Heart left ventricle (tissue), 16 donors: ENCODE measurements at regions not wholly inside any gene's neighbourhood (a gene's known extent, or its start where the extent isn't known, plus 50 kb on each side); places are given as distances from the start of the nearest gene placed in this dataset.

Experiments
- ATAC-seq, 4 donors: fragments of 200-7000 bp; cut with Tn5 transposase; one replicate each; pipeline ENCODE4 v1.9.1; 2020 to 2022; ENCODE audit warnings: moderate library complexity in 4 of 4, mild to moderate bottlenecking in 3 of 4, moderate number of reproducible peaks in 1 of 4
- DNase-seq, 5 donors: peaks; one replicate each; pipeline ENCODE4 v3.0.0-alpha.2; 2020
- H3K27ac ChIP-seq, 12 donors: fragments of 200-600 bp; sonication (generic) in 4 of 12; one replicate each; pipeline versions ENCODE4 v1.5.0 to v1.8.0; 2016 to 2022; ENCODE audit warnings: mild to moderate bottlenecking in 2 of 12
- H3K27me3 ChIP-seq, 9 donors: fragments of 200-600 bp; sonication (generic) in 2 of 9; one replicate each; pipeline versions ENCODE4 v1.5.1 to v1.8.0; 2016 to 2022; ENCODE audit warnings: mild to moderate bottlenecking in 3 of 9
- H3K36me3 ChIP-seq, 9 donors: fragments of 200-600 bp; sonication (generic) in 2 of 9; one replicate each; pipeline versions ENCODE4 v1.5.0 to v1.8.0; 2018 to 2022; ENCODE audit warnings: mild to moderate bottlenecking in 2 of 9
- H3K4me1 ChIP-seq, 12 donors: fragments of 200-600 bp; sonication (generic) in 4 of 12; one replicate each; pipeline versions ENCODE4 v1.5.0 to v1.8.0; 2016 to 2022; ENCODE audit warnings: mild to moderate bottlenecking in 3 of 12
- H3K4me3 ChIP-seq, 12 donors: fragments of 200-600 bp; sonication (generic) in 4 of 12; one replicate each; pipeline versions ENCODE4 v1.5.0 to v1.8.0; 2017 to 2022; ENCODE audit warnings: mild to moderate bottlenecking in 9 of 12, moderate library complexity in 4 of 12
- H3K9me3 ChIP-seq, 12 donors: fragments of 200-600 bp; sonication (generic) in 4 of 12; one replicate each; pipeline versions ENCODE4 v1.5.0 to v1.8.0; 2016 to 2022; ENCODE audit warnings: mild to moderate bottlenecking in 1 of 12
- CTCF ChIP-seq, 12 donors: fragments of 200-600 bp; sonication (generic) in 4 of 12; IDR thresholded peaks; one replicate each; pipeline versions ENCODE4 v1.5.0 to v1.8.0; 2018 to 2022; ENCODE audit warnings: antibody characterized with exemption in 12 of 12, mild to moderate bottlenecking in 5 of 12
- POLR2A ChIP-seq, 2 donors: fragments of 450-650 bp; IDR thresholded peaks; one replicate each; pipeline ENCODE4 v1.6.1; 2017; ENCODE audit warnings: antibody characterized with exemption in 2 of 2, mild to moderate bottlenecking in 2 of 2, moderate library complexity in 2 of 2
- WGBS, 4 donors: extraction: QIAGEN DNeasy Blood & Tissue Kit in 2 of 4; methylation state at CpG; one replicate each; pipeline versions ENCODE4 v1.1.5 to v1.1.7; 2013 to 2018; 5-methylcytosine and 5-hydroxymethylcytosine counted together
- intact Hi-C, 10 donors: fragments of 100-400 bp; cut with DNase I; formaldehyde crosslinking; loops; one replicate each; pipeline versions ENCODE4 v1.11.1 to v1.14.2; 2022
- donor health status: ischemic (EF 13 %, LVEDD 7.1; RV severe dilation, severe dysfunction).
- donor health status: healthy with polysubstance abuse.
- donor health status: DM: no; HTN: yes; CAD: no.
- donor health status: DM: no; HTN: no; CAD: no.
- donor health status: ischemic (EF 25% LVEDD 6.9; RV normal size, moderate dysfunction).
- donor health status: ischemic (EF 25% LVEDD 5.7; RV mildly dilated, moderate dysfunction).
- donor health status: healthy.
- donor health status: DM: yes; HTN: yes; CAD: no.
- donor health status: ischemic (EF 35%, LVEDD 5.7; RV mildly dilated, moderate dysfunction).
- donor health status: nonischemic (EF 11% LVEDD 7.7; RV severe dilation, severe dysfunction).
- donor health status: DM: yes; HTN: yes; CAD: no.
- donor health status: PGD.
- donor health status: ischemic (EF 29% LVEDD 5.4; RV normal size, mild dysfunction).
- donor health status: nonischemic (EF 23%, LVEDD 6.1; RV moderate dilation, normal function).

GRCh38 chr21:28419811-28420210 lies 572.9 kb downstream of the LTN1 start:
- H3K27me3 ChIP-seq, result no peaks in the 10 kb centered on the region
- peaks cover 0 to 7% (median 0%) of the 10 kb centered on the region in 12 donors for H3K4me1 ChIP-seq
- intact Hi-C loops, result no loop called here
- H3K27ac ChIP-seq, result no peak overlapping the region
- no peak overlapping the region for H3K4me3 ChIP-seq
- TF ChIP-seq CTCF (IDR thresholded peaks at IDR 0.05) (no peak), POLR2A (IDR thresholded peaks at IDR 0.05) (no peak)
- ATAC-seq, result no peak
- H3K9me3 ChIP-seq, result no peaks in the 10 kb centered on the region
- WGBS, 4 donors, result 70 to 80% (median 72%) methylated on average over 2 of the region's 2 CpGs
- DNase-seq, result no peak
- no peaks in the 10 kb centered on the region for H3K36me3 ChIP-seq

GRCh38 chr21:28418726-28419514 lies 573.8 kb downstream of the LTN1 start:
- TF ChIP-seq POLR2A (IDR thresholded peaks at IDR 0.05), result no peak
- TF ChIP-seq CTCF (IDR thresholded peaks at IDR 0.05), result no peak
- WGBS, 4 donors, result 67 to 76% (median 70%) methylated on average over 6 of the region's 6 CpGs
- intact Hi-C loops, result no loop called here

GRCh38 chr21:28410256-28410655 lies 582.4 kb downstream of the LTN1 start:
- Histone ChIP-seq H3K27me3 (no peaks in the 10 kb centered on the region), H3K27ac (no peak overlapping the region), H3K4me3 (no peak overlapping the region), H3K9me3 (no peaks in the 10 kb centered on the region), H3K4me1 (peaks cover 0 to 10% (median 0%) of the 10 kb centered on the region in 12 donors), H3K36me3 (no peaks in the 10 kb centered on the region)
- TF ChIP-seq POLR2A (IDR thresholded peaks at IDR 0.05), result no peak
- no peak for TF ChIP-seq CTCF (IDR thresholded peaks at IDR 0.05)
- ATAC-seq (peak in 2 of 4 donors; percentile 34 to 72), DNase-seq (no peak)
- WGBS, 4 donors, result 38 to 46% (median 41%) methylated on average over 2 of the region's 2 CpGs
- intact Hi-C loops, result no loop called here

More at GRCh38 chr21:28418726-28419514, 573.8 kb downstream of the LTN1 start:
- DNase-seq, result no peak
- Histone ChIP-seq H3K36me3 (no peaks in the 10 kb centered on the region), H3K27ac (peak overlapping the region in 2 of 12 donors; percentile 4 to 16), H3K4me3 (no peak overlapping the region), H3K9me3 (no peaks in the 10 kb centered on the region), H3K4me1 (peaks cover 0 to 7% (median 0%) of the 10 kb centered on the region in 12 donors), H3K27me3 (no peaks in the 10 kb centered on the region)
- ATAC-seq, result peak in 2 of 4 donors; percentile 44 to 51

GRCh38 chr21:28402616-28402989 lies 590.1 kb downstream of the LTN1 start:
- no peak for TF ChIP-seq CTCF (IDR thresholded peaks at IDR 0.05)
- no peak for TF ChIP-seq POLR2A (IDR thresholded peaks at IDR 0.05)
- DNase-seq (no peak), ATAC-seq (no peak)
- H3K9me3 ChIP-seq, result peaks cover 0 to 6% (median 0%) of the 10 kb centered on the region in 12 donors
- WGBS, 4 donors, result 72 to 87% (median 77%) methylated on average over 1 of the region's 1 CpG
- no peak overlapping the region for H3K27ac ChIP-seq
- no peaks in the 10 kb centered on the region for H3K27me3 ChIP-seq
- no peak overlapping the region for H3K4me3 ChIP-seq
- H3K36me3 ChIP-seq, result no peaks in the 10 kb centered on the region
- intact Hi-C loops, result no loop called here
- peaks cover 0 to 6% (median 0%) of the 10 kb centered on the region in 12 donors for H3K4me1 ChIP-seq
